ENCODE measurements at regions not wholly inside any gene's neighbourhood (a gene's known extent, or its start where the extent isn't known, plus 50 kb on each side); places are given as distances from the start of the nearest gene placed in this dataset.

- DNase-seq (ENCODE audit: low read depth in 2 of 2) = no peak
Measured at GRCh38 chr2:134770702-134771101, 51.9 kb upstream of the TMEM163 start.

GRCh38 chr2:134771313-134771801, 52.6 kb upstream of the TMEM163 start:
- no peak for DNase-seq (ENCODE audit: low read depth in 2 of 2)

GRCh38 chr2:134772493-134773169, 53.8 kb upstream of the TMEM163 start:
- DNase-seq (ENCODE audit: low read depth in 2 of 2) = no peak

GRCh38 chr2:134773335-134773734, 54.5 kb upstream of the TMEM163 start:
- DNase-seq (ENCODE audit: low read depth in 2 of 2) = no peak

- DNase-seq (ENCODE audit: low read depth in 2 of 2) = no peak
Measured at GRCh38 chr2:134773759-134774742, 55.3 kb upstream of the TMEM163 start.

GRCh38 chr2:134774786-134775641, 56.2 kb upstream of the TMEM163 start:
- DNase-seq (ENCODE audit: low read depth in 2 of 2) = no peak

- no peak for DNase-seq (ENCODE audit: low read depth in 2 of 2)
Measured at GRCh38 chr2:134776836-134777235, 58.0 kb upstream of the TMEM163 start.

- DNase-seq (ENCODE audit: low read depth in 2 of 2) = no peak
Measured at GRCh38 chr2:134777593-134777992, 58.8 kb upstream of the TMEM163 start.

- DNase-seq (ENCODE audit: low read depth in 2 of 2) = no peak
Measured at GRCh38 chr2:134778372-134778771, 59.6 kb upstream of the TMEM163 start.

- no peak for DNase-seq (ENCODE audit: low read depth in 2 of 2)
Measured at GRCh38 chr2:134780972-134781371, 57.4 kb upstream of the ACMSD start.

- no peak for DNase-seq (ENCODE audit: low read depth in 2 of 2)
Measured at GRCh38 chr2:134782107-134782506, 56.3 kb upstream of the ACMSD start.

- DNase-seq (ENCODE audit: low read depth in 2 of 2) = peak in 1 of 2 donors; percentile 35
Measured at GRCh38 chr2:134782792-134783191, 55.6 kb upstream of the ACMSD start.

- DNase-seq (ENCODE audit: low read depth in 2 of 2) = no peak
Measured at GRCh38 chr2:134783912-134784311, 54.5 kb upstream of the ACMSD start.

GRCh38 chr2:134785659-134786430, 52.6 kb upstream of the ACMSD start:
- no peak for DNase-seq (ENCODE audit: low read depth in 2 of 2)

- no peak for DNase-seq (ENCODE audit: low read depth in 2 of 2)
Measured at GRCh38 chr2:134788417-134788816, 50.0 kb upstream of the ACMSD start.
